ENCODE measurements at regions not wholly inside any gene's neighbourhood (a gene's known extent, or its start where the extent isn't known, plus 50 kb on each side); places are given as distances from the start of the nearest gene placed in this dataset.

DNA sequence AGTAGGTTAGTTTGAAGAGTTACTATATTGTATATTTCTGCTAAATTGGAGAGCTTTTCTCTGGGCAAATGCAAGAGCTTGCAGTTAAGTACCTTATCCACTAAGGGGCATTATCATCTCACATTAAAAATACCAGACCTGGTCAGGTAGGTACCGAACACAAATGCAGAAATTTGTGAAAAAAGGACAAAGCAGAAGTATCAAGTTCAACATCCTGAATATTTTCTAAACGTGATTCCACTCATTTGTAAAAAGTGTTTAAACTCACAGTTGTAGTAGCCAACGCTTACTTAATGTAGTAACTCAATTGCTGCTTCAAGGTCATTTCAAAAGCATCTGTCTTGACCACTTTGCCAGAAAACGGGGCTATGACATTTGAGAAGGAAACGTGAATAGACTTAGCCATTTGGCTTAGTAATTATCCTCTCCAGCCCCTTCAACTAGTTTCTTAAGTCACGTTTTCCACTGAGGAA is 52.1 kb downstream of the CYRIA start:
- TF ChIP-seq, protein P1, sequence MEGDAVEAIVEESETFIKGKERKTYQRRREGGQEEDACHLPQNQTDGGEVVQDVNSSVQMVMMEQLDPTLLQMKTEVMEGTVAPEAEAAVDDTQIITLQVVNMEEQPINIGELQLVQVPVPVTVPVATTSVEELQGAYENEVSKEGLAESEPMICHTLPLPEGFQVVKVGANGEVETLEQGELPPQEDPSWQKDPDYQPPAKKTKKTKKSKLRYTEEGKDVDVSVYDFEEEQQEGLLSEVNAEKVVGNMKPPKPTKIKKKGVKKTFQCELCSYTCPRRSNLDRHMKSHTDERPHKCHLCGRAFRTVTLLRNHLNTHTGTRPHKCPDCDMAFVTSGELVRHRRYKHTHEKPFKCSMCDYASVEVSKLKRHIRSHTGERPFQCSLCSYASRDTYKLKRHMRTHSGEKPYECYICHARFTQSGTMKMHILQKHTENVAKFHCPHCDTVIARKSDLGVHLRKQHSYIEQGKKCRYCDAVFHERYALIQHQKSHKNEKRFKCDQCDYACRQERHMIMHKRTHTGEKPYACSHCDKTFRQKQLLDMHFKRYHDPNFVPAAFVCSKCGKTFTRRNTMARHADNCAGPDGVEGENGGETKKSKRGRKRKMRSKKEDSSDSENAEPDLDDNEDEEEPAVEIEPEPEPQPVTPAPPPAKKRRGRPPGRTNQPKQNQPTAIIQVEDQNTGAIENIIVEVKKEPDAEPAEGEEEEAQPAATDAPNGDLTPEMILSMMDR (IDR thresholded peaks at IDR 0.05; ENCODE audit: low read length), result peak; percentile 77
- TF ChIP-seq EZH2 (IDR thresholded peaks at IDR 0.05; ENCODE audit: borderline replicate concordance, low read length), result no peak
- H3K27ac ChIP-seq (ENCODE audit: low read depth, low read length, poor library complexity, severe bottlenecking), result peak overlapping the region; percentile 35
- H4K20me1 ChIP-seq (ENCODE audit: insufficient read depth, low read length), result no peaks in the 10 kb centered on the region
- H3K27me3 ChIP-seq (ENCODE audit: insufficient read depth, low read length), result no peaks in the 10 kb centered on the region
- no peaks in the 10 kb centered on the region for H3K9me2 ChIP-seq (ENCODE audit: low read depth, low read length)
- no peaks in the 10 kb centered on the region for H3F3A ChIP-seq (ENCODE audit: insufficient read depth, low read length)
- H3K9ac ChIP-seq (ENCODE audit: low read length), result no peak overlapping the region; the same call in 1 of the 2 replicates
- peaks cover 2% of the 10 kb centered on the region; the same call in 1 of the 2 replicates for H3K36me3 ChIP-seq (ENCODE audit: insufficient read depth, low read length)
- H3K79me2 ChIP-seq (ENCODE audit: insufficient read depth, low read length), result no peaks in the 10 kb centered on the region
- no peak overlapping the region for H3K4me2 ChIP-seq (ENCODE audit: low read length)
- H3K4me1 ChIP-seq (ENCODE audit: insufficient read depth, low read length, severe bottlenecking), result peaks cover 31% of the 10 kb centered on the region
- no peak overlapping the region for H3K4me3 ChIP-seq (ENCODE audit: low read depth, low read length, poor library complexity, severe bottlenecking)
- H2AFZ ChIP-seq (ENCODE audit: low read length), result no peak overlapping the region
- no peaks in the 10 kb centered on the region for H3K9me3 ChIP-seq (ENCODE audit: low read length)

DNA sequence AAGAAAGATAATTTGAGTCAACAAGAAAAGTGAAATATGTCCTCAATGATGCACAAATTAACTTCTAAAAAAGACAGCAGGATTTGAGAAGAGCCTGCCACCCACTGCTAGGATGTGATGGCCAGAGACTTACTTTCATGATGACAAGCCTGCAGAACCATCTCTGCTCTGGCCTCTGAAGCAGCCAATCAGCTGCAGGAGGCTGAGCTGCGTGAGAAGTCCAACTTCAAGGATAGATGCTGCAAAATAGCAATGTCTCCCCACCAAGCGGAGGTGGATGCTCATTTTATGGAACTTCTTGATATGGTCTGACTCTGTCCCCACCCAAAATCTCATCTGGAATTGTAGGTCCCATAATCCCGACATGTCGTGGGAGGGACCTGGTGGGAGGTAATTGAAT is 53.1 kb downstream of the CYRIA start:
- Histone ChIP-seq H3K27me3 (ENCODE audit: insufficient read depth, low read length) (no peaks in the 10 kb centered on the region), H3F3A (ENCODE audit: insufficient read depth, low read length) (no peaks in the 10 kb centered on the region), H3K9me3 (ENCODE audit: low read length) (no peaks in the 10 kb centered on the region), H3K9me2 (ENCODE audit: low read depth, low read length) (no peaks in the 10 kb centered on the region), H2AFZ (ENCODE audit: low read length) (no peak overlapping the region), H3K4me2 (ENCODE audit: low read length) (no peak overlapping the region), H3K9ac (ENCODE audit: low read length) (no peak overlapping the region), H3K4me1 (ENCODE audit: insufficient read depth, low read length, severe bottlenecking) (peaks cover 24% of the 10 kb centered on the region), H4K20me1 (ENCODE audit: insufficient read depth, low read length) (no peaks in the 10 kb centered on the region), H3K36me3 (ENCODE audit: insufficient read depth, low read length) (no peaks in the 10 kb centered on the region; the same call in 1 of the 2 replicates), H3K27ac (ENCODE audit: low read depth, low read length, poor library complexity, severe bottlenecking) (no peak overlapping the region), H3K4me3 (ENCODE audit: low read depth, low read length, poor library complexity, severe bottlenecking) (no peak overlapping the region), H3K79me2 (ENCODE audit: insufficient read depth, low read length) (no peaks in the 10 kb centered on the region)
- TF ChIP-seq, protein P1 (IDR thresholded peaks at IDR 0.05; ENCODE audit: low read length), result no peak
- TF ChIP-seq EZH2 (IDR thresholded peaks at IDR 0.05; ENCODE audit: borderline replicate concordance, low read length), result no peak

DNA sequence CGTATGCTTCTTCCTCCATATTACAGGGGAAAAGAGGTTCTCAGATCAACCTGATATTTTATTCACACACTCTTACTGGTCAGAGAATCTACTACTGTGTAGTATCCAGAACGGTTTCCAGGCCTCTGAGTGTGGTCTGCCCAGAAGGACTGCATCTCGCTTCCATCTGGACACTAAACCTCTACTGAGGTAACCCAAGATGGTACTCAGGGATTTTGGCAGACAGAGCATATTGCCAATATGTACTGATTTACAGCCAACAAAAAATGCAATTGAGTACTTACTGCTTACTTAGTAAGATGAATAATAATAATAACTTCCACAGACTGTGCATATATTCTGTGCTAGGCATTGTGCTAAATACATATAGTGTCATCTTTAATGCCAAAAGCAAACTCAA is 55.8 kb downstream of the CYRIA start:
- no peak overlapping the region for H3K27ac ChIP-seq (ENCODE audit: low read depth, low read length, poor library complexity, severe bottlenecking)
- no peaks in the 10 kb centered on the region for H3K9me3 ChIP-seq (ENCODE audit: low read length)
- no peaks in the 10 kb centered on the region for H3F3A ChIP-seq (ENCODE audit: insufficient read depth, low read length)
- H3K36me3 ChIP-seq (ENCODE audit: insufficient read depth, low read length), result peaks cover 10% of the 10 kb centered on the region; the same call in 1 of the 2 replicates
- H3K9ac ChIP-seq (ENCODE audit: low read length), result no peak overlapping the region
- no peaks in the 10 kb centered on the region for H3K27me3 ChIP-seq (ENCODE audit: insufficient read depth, low read length)
- H2AFZ ChIP-seq (ENCODE audit: low read length), result no peak overlapping the region
- H3K4me1 ChIP-seq (ENCODE audit: insufficient read depth, low read length, severe bottlenecking), result peaks cover 17% of the 10 kb centered on the region
- no peaks in the 10 kb centered on the region for H3K9me2 ChIP-seq (ENCODE audit: low read depth, low read length)
- H3K79me2 ChIP-seq (ENCODE audit: insufficient read depth, low read length), result no peaks in the 10 kb centered on the region
- H3K4me2 ChIP-seq (ENCODE audit: low read length), result no peak overlapping the region
- no peak for TF ChIP-seq EZH2 (IDR thresholded peaks at IDR 0.05; ENCODE audit: borderline replicate concordance, low read length)
- TF ChIP-seq, protein P1 (IDR thresholded peaks at IDR 0.05; ENCODE audit: low read length), result no peak
- H3K4me3 ChIP-seq (ENCODE audit: low read depth, low read length, poor library complexity, severe bottlenecking), result no peak overlapping the region
- H4K20me1 ChIP-seq (ENCODE audit: insufficient read depth, low read length), result no peaks in the 10 kb centered on the region
